ENCODE measurements at regions not wholly inside any gene's neighbourhood (a gene's known extent, or its start where the extent isn't known, plus 50 kb on each side); places are given as distances from the start of the nearest gene placed in this dataset.

- peaks cover 2 to 48% (median 3%) of the 10 kb centered on the region in 3 donors for H3K27me3 Mint-ChIP-seq
These were observed 102.2 kb upstream of the ATP6AP2 start for GRCh38 chrX:40478474-40479065.

GRCh38 chrX:40476958-40477357 lies 103.8 kb upstream of the ATP6AP2 start:
- H3K9me3 Mint-ChIP-seq: peaks cover 0 to 4% (median 0%) of the 10 kb centered on the region in 7 donors
- DNase-seq: no peak
- no peak for ATAC-seq (ENCODE audit: low read depth in 2 of 2)
- H3K4me1 Mint-ChIP-seq: peaks cover 8 to 19% (median 18%) of the 10 kb centered on the region in 3 donors
- H3K27me3 Mint-ChIP-seq: peaks cover 8 to 62% (median 16%) of the 10 kb centered on the region in 3 donors
- H3K36me3 Mint-ChIP-seq: no peaks in the 10 kb centered on the region
- H3K4me3 Mint-ChIP-seq: no peak overlapping the region
- no peak overlapping the region for H3K27ac Mint-ChIP-seq

More at GRCh38 chrX:40478474-40479065, 102.2 kb upstream of the ATP6AP2 start:
- no peak for ATAC-seq (ENCODE audit: low read depth in 2 of 2)
- no peak overlapping the region for H3K27ac Mint-ChIP-seq
- DNase-seq: no peak
- peaks cover 2 to 4% (median 3%) of the 10 kb centered on the region in 3 donors for H3K4me1 Mint-ChIP-seq
- H3K36me3 Mint-ChIP-seq: no peaks in the 10 kb centered on the region
- H3K9me3 Mint-ChIP-seq: peaks cover 0 to 4% (median 0%) of the 10 kb centered on the region in 7 donors
- no peak overlapping the region for H3K4me3 Mint-ChIP-seq

GRCh38 chrX:40474645-40475044 lies 106.1 kb upstream of the ATP6AP2 start:
- Mint-ChIP-seq H3K27ac (no peak overlapping the region), H3K27me3 (peaks cover 8 to 61% (median 26%) of the 10 kb centered on the region in 3 donors), H3K36me3 (no peaks in the 10 kb centered on the region), H3K4me3 (no peak overlapping the region), H3K9me3 (peaks cover 0 to 3% (median 0%) of the 10 kb centered on the region in 7 donors), H3K4me1 (peaks cover 11 to 22% (median 20%) of the 10 kb centered on the region in 3 donors)
- DNase-seq (no peak), ATAC-seq (ENCODE audit: low read depth in 2 of 2) (no peak)

GRCh38 chrX:40474205-40474626 lies 106.6 kb upstream of the ATP6AP2 start:
- ATAC-seq (ENCODE audit: low read depth in 2 of 2) (no peak), DNase-seq (no peak)
- Mint-ChIP-seq H3K4me1 (peaks cover 11 to 22% (median 20%) of the 10 kb centered on the region in 3 donors), H3K27me3 (peaks cover 8 to 58% (median 26%) of the 10 kb centered on the region in 3 donors), H3K9me3 (peaks cover 0 to 3% (median 0%) of the 10 kb centered on the region in 7 donors), H3K27ac (no peak overlapping the region), H3K36me3 (no peaks in the 10 kb centered on the region), H3K4me3 (no peak overlapping the region)

GRCh38 chrX:40473460-40474204 lies 107.1 kb upstream of the ATP6AP2 start:
- peaks cover 11 to 24% (median 21%) of the 10 kb centered on the region in 3 donors for H3K4me1 Mint-ChIP-seq
- H3K4me3 Mint-ChIP-seq: peak overlapping the region in 1 of 8 donors; percentile 57
- ATAC-seq (ENCODE audit: low read depth in 2 of 2): no peak
- H3K9me3 Mint-ChIP-seq: peaks cover 0 to 3% (median 0%) of the 10 kb centered on the region in 7 donors
- DNase-seq: no peak
- H3K27me3 Mint-ChIP-seq: peaks cover 8 to 58% (median 26%) of the 10 kb centered on the region in 3 donors
- H3K27ac Mint-ChIP-seq: no peak overlapping the region
- no peaks in the 10 kb centered on the region for H3K36me3 Mint-ChIP-seq

GRCh38 chrX:40471965-40472648 lies 108.7 kb upstream of the ATP6AP2 start:
- ATAC-seq (ENCODE audit: low read depth in 2 of 2) (peak; percentile 43 to 59), DNase-seq (peak; percentile 18)
- peak overlapping the region in 7 of 8 donors; percentile 1 to 82 (median 58) for H3K4me3 Mint-ChIP-seq
- H3K4me1 Mint-ChIP-seq: peaks cover 11 to 33% (median 31%) of the 10 kb centered on the region in 3 donors
- H3K9me3 Mint-ChIP-seq: peaks cover 0 to 3% (median 0%) of the 10 kb centered on the region in 7 donors
- peaks cover 8 to 54% (median 26%) of the 10 kb centered on the region in 3 donors for H3K27me3 Mint-ChIP-seq
- H3K27ac Mint-ChIP-seq: peak overlapping the region in 1 of 6 donors; percentile 14
- H3K36me3 Mint-ChIP-seq: no peaks in the 10 kb centered on the region

GRCh38 chrX:40470830-40471429 lies 109.8 kb upstream of the ATP6AP2 start:
- Mint-ChIP-seq H3K27ac (no peak overlapping the region), H3K36me3 (no peaks in the 10 kb centered on the region), H3K4me3 (no peak overlapping the region), H3K27me3 (peaks cover 8 to 42% (median 26%) of the 10 kb centered on the region in 3 donors), H3K9me3 (peaks cover 0 to 3% (median 0%) of the 10 kb centered on the region in 7 donors), H3K4me1 (peaks cover 11 to 33% (median 33%) of the 10 kb centered on the region in 3 donors)
- DNase-seq (no peak), ATAC-seq (ENCODE audit: low read depth in 2 of 2) (no peak)

GRCh38 chrX:40469316-40469715 lies 111.5 kb upstream of the ATP6AP2 start:
- ATAC-seq (ENCODE audit: low read depth in 2 of 2): no peak
- no peak overlapping the region for H3K4me3 Mint-ChIP-seq
- peaks cover 17 to 40% (median 39%) of the 10 kb centered on the region in 3 donors for H3K4me1 Mint-ChIP-seq
- peaks cover 8 to 40% (median 26%) of the 10 kb centered on the region in 3 donors for H3K27me3 Mint-ChIP-seq
- no peak overlapping the region for H3K27ac Mint-ChIP-seq
- peaks cover 0 to 3% (median 0%) of the 10 kb centered on the region in 7 donors for H3K9me3 Mint-ChIP-seq
- DNase-seq: no peak
- H3K36me3 Mint-ChIP-seq: no peaks in the 10 kb centered on the region

GRCh38 chrX:40468033-40468846 lies 112.5 kb upstream of the ATP6AP2 start:
- ATAC-seq (ENCODE audit: low read depth in 2 of 2) (peak; percentile 70 to 78), DNase-seq (peak; percentile 29)
- Mint-ChIP-seq H3K4me1 (peaks cover 13 to 33% (median 33%) of the 10 kb centered on the region in 3 donors), H3K4me3 (peak overlapping the region in 2 of 8 donors; percentile 17 to 57), H3K36me3 (no peaks in the 10 kb centered on the region), H3K27ac (peak overlapping the region in 1 of 6 donors; percentile 2), H3K27me3 (peaks cover 8 to 32% (median 20%) of the 10 kb centered on the region in 3 donors), H3K9me3 (peaks cover 0 to 3% (median 0%) of the 10 kb centered on the region in 7 donors)

GRCh38 chrX:40467454-40467853 lies 113.3 kb upstream of the ATP6AP2 start:
- Mint-ChIP-seq H3K4me3 (peak overlapping the region in 1 of 8 donors; percentile 57), H3K36me3 (no peaks in the 10 kb centered on the region), H3K27me3 (peaks cover 6 to 25% (median 13%) of the 10 kb centered on the region in 3 donors), H3K9me3 (peaks cover 0 to 3% (median 0%) of the 10 kb centered on the region in 7 donors), H3K4me1 (peaks cover 10 to 27% (median 25%) of the 10 kb centered on the region in 3 donors), H3K27ac (peak overlapping the region in 1 of 6 donors; percentile 59)
- DNase-seq: no peak
- no peak for ATAC-seq (ENCODE audit: low read depth in 2 of 2)

GRCh38 chrX:40465735-40466551 lies 114.8 kb upstream of the ATP6AP2 start:
- ATAC-seq (ENCODE audit: low read depth in 2 of 2) (no peak), DNase-seq (no peak)
- H3K27ac Mint-ChIP-seq: peak overlapping the region in 1 of 6 donors; percentile 79
- H3K4me3 Mint-ChIP-seq: peak overlapping the region in 1 of 8 donors; percentile 79
- H3K4me1 Mint-ChIP-seq: peaks cover 6 to 20% (median 17%) of the 10 kb centered on the region in 3 donors
- H3K9me3 Mint-ChIP-seq: peaks cover 0 to 3% (median 0%) of the 10 kb centered on the region in 7 donors
- no peaks in the 10 kb centered on the region for H3K36me3 Mint-ChIP-seq
- H3K27me3 Mint-ChIP-seq: peaks cover 4 to 26% (median 11%) of the 10 kb centered on the region in 3 donors

All from naive B cell (primary cell).